ENCODE measurements at regions not wholly inside any gene's neighbourhood (a gene's known extent, or its start where the extent isn't known, plus 50 kb on each side); places are given as distances from the start of the nearest gene placed in this dataset.

DNA sequence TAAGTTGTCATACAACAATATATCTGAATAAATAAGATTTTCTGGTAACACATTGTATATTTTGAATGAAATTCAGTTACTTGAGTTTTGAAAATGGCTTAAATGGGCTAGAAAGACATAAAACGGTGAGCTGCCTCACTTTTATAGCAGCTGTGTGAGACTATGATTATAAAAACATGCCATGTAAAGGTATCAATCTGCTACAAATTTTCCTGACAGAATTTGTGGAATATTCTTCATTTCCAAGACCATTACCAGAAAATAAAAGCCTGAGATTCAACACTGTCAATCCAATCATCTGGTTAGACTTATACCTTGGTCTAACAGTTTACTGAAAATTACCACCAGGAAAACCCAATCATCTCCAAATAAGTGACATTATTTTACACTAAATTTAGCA is 181.1 kb downstream of the SPCS3 start:
- TF ChIP-seq, protein P1, sequence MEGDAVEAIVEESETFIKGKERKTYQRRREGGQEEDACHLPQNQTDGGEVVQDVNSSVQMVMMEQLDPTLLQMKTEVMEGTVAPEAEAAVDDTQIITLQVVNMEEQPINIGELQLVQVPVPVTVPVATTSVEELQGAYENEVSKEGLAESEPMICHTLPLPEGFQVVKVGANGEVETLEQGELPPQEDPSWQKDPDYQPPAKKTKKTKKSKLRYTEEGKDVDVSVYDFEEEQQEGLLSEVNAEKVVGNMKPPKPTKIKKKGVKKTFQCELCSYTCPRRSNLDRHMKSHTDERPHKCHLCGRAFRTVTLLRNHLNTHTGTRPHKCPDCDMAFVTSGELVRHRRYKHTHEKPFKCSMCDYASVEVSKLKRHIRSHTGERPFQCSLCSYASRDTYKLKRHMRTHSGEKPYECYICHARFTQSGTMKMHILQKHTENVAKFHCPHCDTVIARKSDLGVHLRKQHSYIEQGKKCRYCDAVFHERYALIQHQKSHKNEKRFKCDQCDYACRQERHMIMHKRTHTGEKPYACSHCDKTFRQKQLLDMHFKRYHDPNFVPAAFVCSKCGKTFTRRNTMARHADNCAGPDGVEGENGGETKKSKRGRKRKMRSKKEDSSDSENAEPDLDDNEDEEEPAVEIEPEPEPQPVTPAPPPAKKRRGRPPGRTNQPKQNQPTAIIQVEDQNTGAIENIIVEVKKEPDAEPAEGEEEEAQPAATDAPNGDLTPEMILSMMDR (IDR thresholded peaks at IDR 0.05), result no peak
- no peak for TF ChIP-seq POLR2A (IDR thresholded peaks at IDR 0.05)
